Naive thymus-derived CD4-positive, alpha-beta T cell (primary cell): ENCODE measurements at regions not wholly inside any gene's neighbourhood (a gene's known extent, or its start where the extent isn't known, plus 50 kb on each side); places are given as distances from the start of the nearest gene placed in this dataset.

Source experiments
- ATAC-seq: fragments of 150-1000 bp; cut with Tn5 transposase; 2 replicates; pipeline ENCODE4 v1.10.0; 2021; ENCODE audit warnings: mild to moderate bottlenecking, moderate library complexity
- CTCF ChIA-PET: fragments of 350-600 bp; sonication (Branson Sonifier 250); formaldehyde crosslinking; loops from one replicate; lab custom pipeline; 2021; ENCODE audit warnings: antibody characterized with exemption; lab: Charles Lee
- POLR2A ChIA-PET: fragments of 350-600 bp; sonication (Branson Sonifier 250); formaldehyde crosslinking; loops from one replicate; lab custom pipeline; 2021; ENCODE audit warnings: antibody characterized with exemption, inconsistent platforms; lab: Charles Lee
- DNase-seq, 9 donors: peaks; one replicate each; pipeline versions ENCODE4 v3.0.0 to v3.0.0-alpha.2; 2020 to 2022; ENCODE audit warnings: mixed read lengths in 1 of 9
- H3K27ac ChIP-seq: one replicate; pipeline ENCODE4 v1.7.0; 2013; ENCODE audit warnings: mild to moderate bottlenecking, low read depth, low read length, moderate library complexity
- H3K27me3 ChIP-seq, 2 donors: one replicate each; pipeline ENCODE4 v1.7.0; 2013; ENCODE audit warnings: low read length in 2 of 2, mild to moderate bottlenecking in 2 of 2, moderate library complexity in 2 of 2; ENCODE audit not compliant: control insufficient read depth in 2 of 2, insufficient read depth in 2 of 2
- H3K36me3 ChIP-seq, 3 experiments: 1 replicate in 2 of 3; 2 replicates in 1 of 3; pipeline ENCODE4 v1.7.0; 2013; ENCODE audit warnings: low read length in 3 of 3, mild to moderate bottlenecking in 3 of 3, moderate library complexity in 1 of 3; ENCODE audit not compliant: insufficient read depth in 3 of 3, control insufficient read depth in 2 of 3
- H3K4me1 ChIP-seq, 2 donors: one replicate each; pipeline ENCODE4 v1.7.0; 2013; ENCODE audit warnings: low read length in 2 of 2, mild to moderate bottlenecking in 2 of 2, moderate library complexity in 1 of 2; ENCODE audit not compliant: control insufficient read depth in 2 of 2, insufficient read depth in 2 of 2
- H3K4me3 ChIP-seq: 2 replicates; pipeline ENCODE4 v1.7.0; 2013; ENCODE audit warnings: mild to moderate bottlenecking, low read length
- H3K9me3 ChIP-seq, 3 experiments: 1 replicate in 2 of 3; 2 replicates in 1 of 3; pipeline ENCODE4 v1.7.0; 2013; ENCODE audit warnings: low read length in 3 of 3; ENCODE audit not compliant: control insufficient read depth in 2 of 3
- H3K27ac Mint-ChIP-seq, 9 donors: one replicate each; pipeline ENCODE4 v1.8.0; 2020 to 2022; ENCODE audit warnings: mixed read lengths in 9 of 9, mild to moderate bottlenecking in 8 of 9, moderate library complexity in 5 of 9, inconsistent platforms in 2 of 9
- H3K27me3 Mint-ChIP-seq, 5 donors: one replicate each; pipeline ENCODE4 v1.8.0; 2021 to 2022; ENCODE audit warnings: mixed read lengths in 5 of 5, mild to moderate bottlenecking in 1 of 5
- H3K36me3 Mint-ChIP-seq, 5 donors: one replicate each; pipeline ENCODE4 v1.8.0; 2020 to 2022; ENCODE audit warnings: mixed read lengths in 5 of 5, mild to moderate bottlenecking in 3 of 5, inconsistent platforms in 1 of 5
- H3K4me1 Mint-ChIP-seq, 7 donors: one replicate each; pipeline ENCODE4 v1.8.0; 2020 to 2022; ENCODE audit warnings: mixed read lengths in 7 of 7, mild to moderate bottlenecking in 3 of 7, inconsistent platforms in 1 of 7
- H3K4me3 Mint-ChIP-seq, 10 donors: one replicate each; pipeline ENCODE4 v1.8.0; 2020 to 2022; ENCODE audit warnings: mild to moderate bottlenecking in 10 of 10, mixed read lengths in 10 of 10, moderate library complexity in 6 of 10, inconsistent platforms in 2 of 10
- H3K9me3 Mint-ChIP-seq, 11 donors: one replicate each; pipeline ENCODE4 v1.8.0; 2020 to 2022; ENCODE audit warnings: mixed read lengths in 11 of 11, mild to moderate bottlenecking in 4 of 11, inconsistent platforms in 1 of 11, moderate library complexity in 1 of 11
- intact Hi-C, 2 donors: fragments of 100-400 bp; cut with micrococcal nuclease; formaldehyde crosslinking; loops; one replicate each; pipeline ENCODE4 v1.15.1; 2023

GRCh38 chr12:77239617-77240016 lies 174.2 kb upstream of the E2F7 start:
- Histone ChIP-seq H3K9me3 (no peaks in the 10 kb centered on the region), H3K4me1 (no peaks in the 10 kb centered on the region), H3K36me3 (no peaks in the 10 kb centered on the region), H3K27ac (no peak overlapping the region), H3K27me3 (no peaks in the 10 kb centered on the region), H3K4me3 (no peak overlapping the region)
- Mint-ChIP-seq H3K4me3 (no peak overlapping the region), H3K36me3 (no peaks in the 10 kb centered on the region), H3K4me1 (no peaks in the 10 kb centered on the region), H3K27me3 (peaks cover 0 to 7% (median 0%) of the 10 kb centered on the region in 5 donors), H3K27ac (no peak overlapping the region), H3K9me3 (peaks cover 0 to 6% (median 0%) of the 10 kb centered on the region in 11 donors)
- POLR2A ChIA-PET = interaction anchor here (0.7 kb wide), 1 partner anchor 9 kb away, joined by 4 read pairs; no protein-coding TSS in a partner anchor
- CTCF ChIA-PET = no interaction called here
- intact Hi-C loops = no loop called here
- ATAC-seq = no peak
- DNase-seq = no peak

- POLR2A ChIA-PET = no interaction called here
- Mint-ChIP-seq H3K9me3 (peaks cover 0 to 7% (median 0%) of the 10 kb centered on the region in 11 donors), H3K4me3 (no peak overlapping the region), H3K4me1 (no peaks in the 10 kb centered on the region), H3K27me3 (peaks cover 0 to 7% (median 0%) of the 10 kb centered on the region in 5 donors), H3K36me3 (no peaks in the 10 kb centered on the region), H3K27ac (no peak overlapping the region)
- no peak for DNase-seq
- Histone ChIP-seq H3K9me3 (no peaks in the 10 kb centered on the region), H3K36me3 (no peaks in the 10 kb centered on the region), H3K4me1 (no peaks in the 10 kb centered on the region), H3K27me3 (no peaks in the 10 kb centered on the region), H3K4me3 (no peak overlapping the region), H3K27ac (no peak overlapping the region)
- intact Hi-C loops = no loop called here
- no peak for ATAC-seq
- CTCF ChIA-PET = no interaction called here
Observed at GRCh38 chr12:77238335-77238734, 173.0 kb upstream of the E2F7 start.

- Histone ChIP-seq H3K27me3 (no peaks in the 10 kb centered on the region), H3K4me3 (no peak overlapping the region), H3K9me3 (no peaks in the 10 kb centered on the region), H3K36me3 (no peaks in the 10 kb centered on the region), H3K27ac (no peak overlapping the region), H3K4me1 (no peaks in the 10 kb centered on the region)
- ChIA-PET CTCF (no interaction called here), POLR2A (no interaction called here)
- peaks cover 0 to 7% (median 0%) of the 10 kb centered on the region in 5 donors for H3K27me3 Mint-ChIP-seq
- intact Hi-C loops = no loop called here
- H3K9me3 Mint-ChIP-seq = peaks cover 0 to 9% (median 0%) of the 10 kb centered on the region in 11 donors
- H3K27ac Mint-ChIP-seq = no peak overlapping the region
- H3K4me1 Mint-ChIP-seq = no peaks in the 10 kb centered on the region
- ATAC-seq (no peak), DNase-seq (no peak)
- H3K4me3 Mint-ChIP-seq = no peak overlapping the region
- no peaks in the 10 kb centered on the region for H3K36me3 Mint-ChIP-seq
Observed at GRCh38 chr12:77237896-77238295, 172.5 kb upstream of the E2F7 start.

- H3K9me3 Mint-ChIP-seq = peaks cover 0 to 11% (median 2%) of the 10 kb centered on the region in 11 donors
- intact Hi-C loops = no loop called here
- POLR2A ChIA-PET = no interaction called here
- Histone ChIP-seq H3K36me3 (no peaks in the 10 kb centered on the region), H3K4me1 (no peaks in the 10 kb centered on the region), H3K27me3 (no peaks in the 10 kb centered on the region), H3K27ac (no peak overlapping the region), H3K9me3 (no peaks in the 10 kb centered on the region), H3K4me3 (no peak overlapping the region)
- no peak overlapping the region for H3K27ac Mint-ChIP-seq
- H3K4me1 Mint-ChIP-seq = no peaks in the 10 kb centered on the region
- H3K36me3 Mint-ChIP-seq = no peaks in the 10 kb centered on the region
- CTCF ChIA-PET = no interaction called here
- no peak overlapping the region for H3K4me3 Mint-ChIP-seq
- DNase-seq (no peak), ATAC-seq (no peak)
- H3K27me3 Mint-ChIP-seq = peaks cover 0 to 7% (median 0%) of the 10 kb centered on the region in 5 donors
Observed at GRCh38 chr12:77236066-77236465, 170.7 kb upstream of the E2F7 start.

- DNase-seq (no peak), ATAC-seq (no peak)
- Histone ChIP-seq H3K4me3 (no peak overlapping the region), H3K27ac (no peak overlapping the region), H3K9me3 (no peaks in the 10 kb centered on the region), H3K36me3 (no peaks in the 10 kb centered on the region), H3K27me3 (no peaks in the 10 kb centered on the region), H3K4me1 (no peaks in the 10 kb centered on the region)
- Mint-ChIP-seq H3K27me3 (peaks cover 0 to 7% (median 0%) of the 10 kb centered on the region in 5 donors), H3K27ac (no peak overlapping the region), H3K9me3 (peaks cover 0 to 11% (median 2%) of the 10 kb centered on the region in 11 donors), H3K4me1 (no peaks in the 10 kb centered on the region), H3K4me3 (no peak overlapping the region), H3K36me3 (no peaks in the 10 kb centered on the region)
- CTCF ChIA-PET = no interaction called here
- intact Hi-C loops = no loop called here
- POLR2A ChIA-PET = no interaction called here
Observed at GRCh38 chr12:77232045-77232444, 166.7 kb upstream of the E2F7 start.

- no peaks in the 10 kb centered on the region for H3K27me3 ChIP-seq
- H3K36me3 ChIP-seq = no peaks in the 10 kb centered on the region
- H3K9me3 ChIP-seq = no peaks in the 10 kb centered on the region
- no peaks in the 10 kb centered on the region for H3K4me1 ChIP-seq
- no peak for DNase-seq
- H3K4me3 Mint-ChIP-seq = no peak overlapping the region
- CTCF ChIA-PET = no interaction called here
- no peaks in the 10 kb centered on the region for H3K4me1 Mint-ChIP-seq
- POLR2A ChIA-PET = no interaction called here
- intact Hi-C loops = no loop called here
- H3K9me3 Mint-ChIP-seq = peaks cover 0 to 11% (median 2%) of the 10 kb centered on the region in 11 donors
- H3K36me3 Mint-ChIP-seq = no peaks in the 10 kb centered on the region
- H3K27ac ChIP-seq = no peak overlapping the region
- ATAC-seq = peak; percentile 45
- H3K4me3 ChIP-seq = no peak overlapping the region
- peaks cover 0 to 7% (median 0%) of the 10 kb centered on the region in 5 donors for H3K27me3 Mint-ChIP-seq
- no peak overlapping the region for H3K27ac Mint-ChIP-seq
Observed at GRCh38 chr12:77231501-77231918, 166.1 kb upstream of the E2F7 start.

- intact Hi-C loops = no loop called here
- no peaks in the 10 kb centered on the region for H3K36me3 Mint-ChIP-seq
- ChIA-PET CTCF (no interaction called here), POLR2A (interaction anchor here (0.6 kb wide), 1 partner anchor 9 kb away, joined by 4 read pairs; no protein-coding TSS in a partner anchor)
- H3K27ac Mint-ChIP-seq = no peak overlapping the region
- no peak overlapping the region for H3K4me3 Mint-ChIP-seq
- DNase-seq (no peak), ATAC-seq (no peak)
- H3K4me1 Mint-ChIP-seq = no peaks in the 10 kb centered on the region
- H3K9me3 ChIP-seq = no peaks in the 10 kb centered on the region
- H3K27me3 ChIP-seq = no peaks in the 10 kb centered on the region
- no peak overlapping the region for H3K4me3 ChIP-seq
- H3K9me3 Mint-ChIP-seq = peaks cover 0 to 9% (median 2%) of the 10 kb centered on the region in 11 donors
- no peaks in the 10 kb centered on the region for H3K36me3 ChIP-seq
- no peaks in the 10 kb centered on the region for H3K27me3 Mint-ChIP-seq
- no peak overlapping the region for H3K27ac ChIP-seq
- no peaks in the 10 kb centered on the region for H3K4me1 ChIP-seq
Observed at GRCh38 chr12:77229640-77230442, 164.5 kb upstream of the E2F7 start.
